Aorta (tissue), 5 donors: ENCODE measurements at regions not wholly inside any gene's neighbourhood (a gene's known extent, or its start where the extent isn't known, plus 50 kb on each side); places are given as distances from the start of the nearest gene placed in this dataset.
A peak's percentile ranks its signal among the peaks of the same experiment; 100 is the strongest.

Source experiments
- ATAC-seq: fragments of 200-7000 bp; cut with Tn5 transposase; one replicate; pipeline ENCODE4 v1.9.1; 2022; ENCODE audit warnings: moderate library complexity; ENCODE audit not compliant: low FRiP score
- DNase-seq, 2 donors: peaks; one replicate each; pipeline ENCODE4 v3.0.0-alpha.2; 2020
- H3K27ac ChIP-seq, 2 donors: one replicate each; pipeline ENCODE4 v1.5.1; 2013; ENCODE audit warnings: low read length in 2 of 2, mild to moderate bottlenecking in 2 of 2, moderate library complexity in 2 of 2, control low read depth in 1 of 2, inconsistent platforms in 1 of 2, low read depth in 1 of 2
- H3K27me3 ChIP-seq, 2 donors: one replicate each; pipeline ENCODE4 v1.6.1; 2013; ENCODE audit warnings: control low read depth in 1 of 2, low read length in 1 of 2, mild to moderate bottlenecking in 1 of 2, moderate library complexity in 1 of 2; ENCODE audit not compliant: insufficient read depth in 2 of 2, control insufficient read depth in 1 of 2
- H3K36me3 ChIP-seq, 2 donors: one replicate each; pipeline ENCODE4 v1.6.1; 2013; ENCODE audit warnings: control low read depth in 1 of 2, low read length in 1 of 2, mild to moderate bottlenecking in 1 of 2; ENCODE audit not compliant: insufficient read depth in 2 of 2, control insufficient read depth in 1 of 2
- H3K4me1 ChIP-seq, 2 donors: one replicate each; pipeline ENCODE4 v1.6.1; 2013; ENCODE audit warnings: low read length in 2 of 2, control low read depth in 1 of 2, mild to moderate bottlenecking in 1 of 2, moderate library complexity in 1 of 2; ENCODE audit not compliant: insufficient read depth in 2 of 2, control insufficient read depth in 1 of 2
- H3K4me3 ChIP-seq, 2 donors: one replicate each; pipeline ENCODE4 v1.5.1; 2013; ENCODE audit warnings: low read length in 2 of 2, control low read depth in 1 of 2, mild to moderate bottlenecking in 1 of 2
- H3K9me3 ChIP-seq: one replicate; pipeline ENCODE4 v1.6.1; 2013; ENCODE audit warnings: mild to moderate bottlenecking, low read length; ENCODE audit not compliant: control insufficient read depth
- WGBS, 2 donors: extraction: QIAGEN DNeasy Blood & Tissue Kit; methylation state at CpG; one replicate each; pipeline ENCODE4 v1.1.7; 2013; 5-methylcytosine and 5-hydroxymethylcytosine counted together
- intact Hi-C, 2 donors: fragments of 100-400 bp; cut with DNase I; formaldehyde crosslinking; loops; one replicate each; pipeline versions ENCODE4 v1.14.2 to v1.15.0; 2022
- donor health status: healthy with polysubstance abuse.
- donor health status: Bipolar disorder and iron deficiency.
- donor health status: DM: no; HTN: no; CAD: no.
- donor health status: DM: no; HTN: no; CAD: no.
- donor health status: DM: yes; HTN: yes; CAD: no.

DNA sequence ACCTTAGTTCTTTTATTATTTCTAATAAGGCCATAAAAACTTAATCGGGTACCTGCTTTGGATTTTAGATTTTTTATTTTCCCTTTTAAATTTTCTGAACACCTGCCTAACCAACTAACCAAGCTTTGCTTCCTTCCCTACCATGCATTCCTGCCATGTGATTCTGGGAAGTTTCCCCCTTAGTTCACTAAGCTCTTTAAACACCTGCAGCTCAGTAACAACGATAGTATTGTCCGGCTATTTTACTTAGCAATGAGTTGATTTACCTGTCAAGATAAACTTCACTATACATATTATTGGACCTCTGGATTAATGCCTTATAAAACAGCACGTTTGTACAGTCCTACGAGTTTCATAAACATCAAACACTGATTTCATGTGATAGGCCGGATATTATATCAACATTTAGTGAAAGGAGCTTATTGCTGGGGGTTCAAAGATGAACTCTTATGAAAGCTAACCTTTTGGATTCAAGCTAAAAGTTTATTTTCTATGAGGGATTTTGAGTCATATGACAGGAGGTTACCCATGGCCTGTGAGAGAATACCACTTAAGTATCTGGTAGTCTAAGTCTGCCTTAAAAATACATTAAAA is 81.0 kb upstream of the STARD13 start:
- no peaks in the 10 kb centered on the region for H3K27me3 ChIP-seq
- DNase-seq (no peak), ATAC-seq (no peak)
- WGBS, 2 donors, result 70 to 72% methylated on average over 6 of the region's 6 CpGs
- H3K36me3 ChIP-seq, result no peaks in the 10 kb centered on the region
- H3K9me3 ChIP-seq, result no peaks in the 10 kb centered on the region
- no peaks in the 10 kb centered on the region for H3K4me1 ChIP-seq
- no peak overlapping the region for H3K4me3 ChIP-seq
- H3K27ac ChIP-seq, result no peak overlapping the region
- intact Hi-C loops, result no loop called here

DNA sequence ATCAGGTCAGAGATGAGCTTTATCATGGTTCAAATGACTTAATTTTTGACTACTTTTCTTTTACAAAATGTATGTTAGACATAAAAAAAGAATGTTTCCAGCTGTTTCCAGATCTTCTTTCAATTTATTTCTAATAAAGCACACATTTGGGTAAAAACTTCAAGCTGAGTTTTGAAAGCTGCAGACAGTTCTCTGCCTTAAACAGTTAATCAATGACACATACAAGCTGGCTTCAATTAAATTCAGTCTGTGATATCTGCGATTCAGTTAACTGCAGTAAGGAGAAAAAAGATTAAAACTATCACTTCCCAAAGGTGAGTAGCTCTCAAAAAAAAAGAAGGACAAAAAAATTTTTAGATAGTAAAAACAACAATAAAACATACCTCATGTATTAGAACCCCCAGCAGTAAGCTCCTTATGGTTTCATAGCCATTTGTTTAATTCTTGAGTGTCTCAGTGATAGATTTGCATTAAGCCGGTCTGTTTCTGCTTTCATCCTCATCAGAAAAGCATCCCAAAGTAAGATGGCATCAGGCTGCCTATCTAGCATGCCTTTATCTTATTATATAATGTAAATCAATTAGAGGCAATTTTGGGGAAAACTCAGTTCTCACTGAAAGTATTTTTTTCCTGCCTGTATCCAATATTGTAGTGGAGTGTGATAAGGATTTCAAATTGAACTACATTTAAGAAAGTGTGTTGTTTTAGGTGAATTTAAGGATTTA is 81.8 kb upstream of the STARD13 start:
- H3K27me3 ChIP-seq, result no peaks in the 10 kb centered on the region
- ATAC-seq, result no peak
- H3K36me3 ChIP-seq, result no peaks in the 10 kb centered on the region
- intact Hi-C loops, result no loop called here
- no peak overlapping the region for H3K4me3 ChIP-seq
- no peak for DNase-seq
- H3K4me1 ChIP-seq, result no peaks in the 10 kb centered on the region
- H3K27ac ChIP-seq, result no peak overlapping the region
- H3K9me3 ChIP-seq, result no peaks in the 10 kb centered on the region
- WGBS, 2 donors, result 86 to 92% methylated on average over 2 of the region's 2 CpGs

DNA sequence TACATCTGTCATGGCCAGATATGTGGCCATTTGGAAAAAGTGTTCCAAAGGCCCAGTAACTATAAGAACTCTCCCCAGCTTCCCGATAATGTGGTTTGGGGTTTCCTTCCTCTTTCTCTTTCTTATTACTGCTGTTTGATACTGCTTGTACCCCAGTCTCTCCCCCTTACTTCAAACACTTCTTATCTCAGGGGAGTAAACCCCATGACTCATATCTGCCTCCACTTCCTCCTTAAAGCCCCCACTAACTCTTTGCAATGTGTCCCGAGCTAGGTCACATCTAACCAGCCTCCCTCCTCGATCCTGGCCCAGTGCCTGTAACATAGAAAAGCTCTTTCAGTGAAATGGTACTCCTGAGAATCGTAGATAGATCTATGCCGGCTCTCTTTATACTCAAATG is 82.4 kb upstream of the STARD13 start:
- Histone ChIP-seq H3K36me3 (no peaks in the 10 kb centered on the region), H3K27ac (no peak overlapping the region), H3K27me3 (no peaks in the 10 kb centered on the region), H3K9me3 (no peaks in the 10 kb centered on the region), H3K4me1 (no peaks in the 10 kb centered on the region), H3K4me3 (no peak overlapping the region)
- ATAC-seq (peak; percentile 29), DNase-seq (no peak)
- intact Hi-C loops, result no loop called here
- WGBS, 2 donors, result 86 to 89% methylated on average over 5 of the region's 5 CpGs

DNA sequence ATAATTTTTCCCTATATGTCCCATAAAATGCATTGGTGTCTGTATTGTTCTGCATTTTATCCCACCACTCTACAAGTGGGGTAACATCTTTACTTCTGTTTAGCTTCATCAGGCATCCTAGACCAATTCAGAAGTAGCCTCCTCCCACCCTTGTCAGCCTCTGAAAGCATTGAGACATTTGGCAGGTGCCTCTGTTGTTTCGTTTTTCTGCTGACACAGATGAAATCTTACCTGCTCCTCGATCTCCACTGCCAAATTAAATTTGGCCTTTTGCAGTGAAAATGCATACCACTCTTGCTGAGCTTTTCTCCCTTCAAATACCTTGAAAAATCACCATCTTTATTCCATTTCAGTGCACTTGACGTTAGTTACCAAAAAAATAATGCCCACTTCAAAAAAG is 83.5 kb upstream of the STARD13 start:
- H3K4me1 ChIP-seq, result no peaks in the 10 kb centered on the region
- intact Hi-C loops, result no loop called here
- DNase-seq (no peak), ATAC-seq (no peak)
- WGBS, 2 donors, result 77 to 81% methylated on average over 3 of the region's 3 CpGs
- no peak overlapping the region for H3K27ac ChIP-seq
- H3K27me3 ChIP-seq, result no peaks in the 10 kb centered on the region
- H3K4me3 ChIP-seq, result no peak overlapping the region
- no peaks in the 10 kb centered on the region for H3K9me3 ChIP-seq
- H3K36me3 ChIP-seq, result no peaks in the 10 kb centered on the region

DNA sequence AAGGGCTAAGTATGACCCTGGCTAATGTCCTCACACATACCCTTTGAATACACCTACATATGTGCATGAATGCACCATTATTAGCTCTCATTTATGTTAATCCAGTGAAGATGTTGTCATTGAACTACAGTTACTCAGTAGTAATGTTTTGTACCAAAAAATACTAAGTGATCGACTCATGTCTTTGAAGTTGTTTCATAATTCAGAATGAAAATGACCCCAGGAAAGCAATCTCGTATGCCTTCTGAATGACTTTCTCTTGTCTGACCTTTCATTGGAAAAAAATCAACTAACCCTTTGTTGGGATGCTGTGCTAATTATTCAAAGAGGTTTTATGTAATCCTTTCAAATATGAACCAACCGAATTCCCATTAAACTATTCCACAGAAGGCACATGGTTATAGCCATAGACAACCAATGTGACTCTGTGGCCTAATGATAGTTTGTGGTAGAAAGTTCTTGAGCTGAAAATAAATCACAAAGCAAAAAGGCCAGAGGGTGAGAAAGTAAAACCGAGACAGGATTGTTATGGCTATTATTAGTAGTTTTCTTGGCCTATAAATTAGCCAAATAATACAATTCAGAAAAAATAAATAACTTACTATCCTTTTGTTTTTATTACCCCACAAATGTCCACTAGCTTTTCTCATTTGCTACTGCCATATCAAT is 86.8 kb upstream of the STARD13 start:
- H3K4me1 ChIP-seq, result no peaks in the 10 kb centered on the region
- H3K36me3 ChIP-seq, result no peaks in the 10 kb centered on the region
- WGBS, 2 donors, result 64 to 67% methylated on average over 4 of the region's 4 CpGs
- ATAC-seq (no peak), DNase-seq (no peak)
- H3K9me3 ChIP-seq, result no peaks in the 10 kb centered on the region
- intact Hi-C loops, result no loop called here
- H3K27me3 ChIP-seq, result no peaks in the 10 kb centered on the region
- H3K27ac ChIP-seq, result no peak overlapping the region
- H3K4me3 ChIP-seq, result no peak overlapping the region

GRCh38 chr13:33373624-33374023 is 88.1 kb upstream of the STARD13 start:
- no peaks in the 10 kb centered on the region for H3K36me3 ChIP-seq
- DNase-seq (no peak), ATAC-seq (no peak)
- no peak overlapping the region for H3K4me3 ChIP-seq
- no peaks in the 10 kb centered on the region for H3K4me1 ChIP-seq
- no peak overlapping the region for H3K27ac ChIP-seq
- intact Hi-C loops, result no loop called here
- no peaks in the 10 kb centered on the region for H3K9me3 ChIP-seq
- no peaks in the 10 kb centered on the region for H3K27me3 ChIP-seq

DNA sequence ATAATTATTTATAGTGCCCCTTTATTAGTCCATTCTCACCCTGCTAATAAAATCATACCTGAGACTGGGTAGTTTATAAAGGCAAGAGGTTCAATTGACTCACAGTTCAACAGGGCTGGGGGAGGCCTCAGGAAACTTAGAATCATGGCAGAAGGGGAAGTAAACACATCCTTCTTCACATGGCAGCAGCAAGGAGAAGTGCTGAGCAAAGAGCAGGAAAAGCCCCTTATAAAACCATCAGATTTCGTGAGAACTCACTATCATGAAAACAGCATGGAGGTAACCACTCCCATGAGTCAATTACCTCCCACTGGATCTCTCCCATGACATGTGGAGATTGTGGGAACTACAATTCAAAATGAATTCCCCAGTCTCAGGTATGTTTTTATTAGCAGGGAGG is 89.9 kb upstream of the STARD13 start:
- no peaks in the 10 kb centered on the region for H3K4me1 ChIP-seq
- DNase-seq (no peak), ATAC-seq (no peak)
- H3K36me3 ChIP-seq, result no peaks in the 10 kb centered on the region
- H3K27ac ChIP-seq, result no peak overlapping the region
- H3K27me3 ChIP-seq, result no peaks in the 10 kb centered on the region
- intact Hi-C loops, result no loop called here
- H3K4me3 ChIP-seq, result no peak overlapping the region
- 88 to 95% methylated on average over 1 of the region's 1 CpG for WGBS, 2 donors
- no peaks in the 10 kb centered on the region for H3K9me3 ChIP-seq

GRCh38 chr13:33376212-33376611 is 90.7 kb upstream of the STARD13 start:
- no peak overlapping the region for H3K4me3 ChIP-seq
- intact Hi-C loops, result no loop called here
- ATAC-seq, result no peak
- H3K9me3 ChIP-seq, result no peaks in the 10 kb centered on the region
- no peaks in the 10 kb centered on the region for H3K4me1 ChIP-seq
- no peak overlapping the region for H3K27ac ChIP-seq
- DNase-seq, result no peak
- H3K36me3 ChIP-seq, result no peaks in the 10 kb centered on the region
- WGBS, 2 donors, result 99 to 100% methylated on average over 1 of the region's 1 CpG
- no peaks in the 10 kb centered on the region for H3K27me3 ChIP-seq

DNA sequence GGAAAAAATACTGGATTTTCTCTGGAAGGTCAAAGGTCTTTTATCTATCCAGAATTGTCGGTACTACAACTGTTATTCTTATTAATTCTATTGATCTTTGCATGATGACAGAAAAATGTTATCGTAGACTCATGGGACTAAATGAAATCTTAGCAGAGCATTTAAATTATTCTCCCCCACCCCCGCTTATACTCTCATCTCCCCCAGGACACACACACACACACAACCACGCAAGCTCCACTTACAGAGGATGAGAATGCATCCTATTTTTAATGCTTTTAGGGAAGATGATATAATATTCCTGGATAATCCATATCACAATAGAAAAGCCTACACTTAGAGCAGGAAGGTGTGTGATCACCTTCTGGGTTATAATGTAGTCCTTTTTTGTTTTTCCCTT is 91.9 kb upstream of the STARD13 start:
- no peak overlapping the region for H3K27ac ChIP-seq
- 95 to 97% methylated on average over 4 of the region's 4 CpGs for WGBS, 2 donors
- no peaks in the 10 kb centered on the region for H3K9me3 ChIP-seq

More for the DNA sequence above, 91.9 kb upstream of the STARD13 start:
- intact Hi-C loops, result no loop called here
- Histone ChIP-seq H3K4me1 (no peaks in the 10 kb centered on the region), H3K27me3 (no peaks in the 10 kb centered on the region), H3K36me3 (no peaks in the 10 kb centered on the region), H3K4me3 (no peak overlapping the region)
- no peak for DNase-seq
- ATAC-seq, result no peak
